ENCODE measurements at regions not wholly inside any gene's neighbourhood (a gene's known extent, or its start where the extent isn't known, plus 50 kb on each side); places are given as distances from the start of the nearest gene placed in this dataset.
A peak's percentile ranks its signal among the peaks of the same experiment; 100 is the strongest.

GRCh38 chr9:110104261-110104809 is 103.6 kb downstream of the C9orf152 start:
- no peaks in the 10 kb centered on the region for H3K9me3 ChIP-seq (replicated peaks; ENCODE audit: control insufficient read depth, insufficient read depth, low read length)
- ATAC-seq (peak; percentile 11; the same call in 1 of the 3 replicates), FAIRE-seq (no peak), DNase-seq (ENCODE audit: low read depth, low spot score) (no peak)
- peaks cover 8% of the 10 kb centered on the region for H4K20me1 ChIP-seq (ENCODE audit: control insufficient read depth, insufficient read depth)
- CTCF ChIA-PET, result interaction anchor here (0.9 to 2.5 kb wide), 11 partner anchors 11 to 201 kb away, joined by 3 to 13 read pairs (median 7); no protein-coding TSS in a partner anchor
- H3K4me3 ChIP-seq, result no peak overlapping the region
- no peak overlapping the region for H3K9ac ChIP-seq (ENCODE audit: control insufficient read depth, insufficient read depth, low read length)
- peaks cover 6 to 9% of the 10 kb centered on the region in 2 experiments for H3K36me3 ChIP-seq (ENCODE audit: control insufficient read depth in 2 of 2, insufficient read depth in 2 of 2, low read length in 1 of 2)
- H3K27ac ChIP-seq (ENCODE audit: control insufficient read depth, insufficient read depth), result no peak overlapping the region
- TF ChIP-seq EED (IDR thresholded peaks at IDR 0.05; ENCODE audit: low read depth) (0 out of 2 replicates have a peak, but pooled peaks have one; percentile 33), ZSCAN29 (IDR thresholded peaks at IDR 0.05) (no peak), POU2F2 (IDR thresholded peaks at IDR 0.05; ENCODE audit: borderline replicate concordance, low read depth, low read length) (no peak), STAT1 (conservative IDR thresholded peaks at IDR 0.05) (no peak), ASH2L (IDR thresholded peaks at IDR 0.05; ENCODE audit: borderline replicate concordance, low read depth) (no peak), IKZF2 (IDR thresholded peaks at IDR 0.05) (0 out of 4 replicates have a peak, but pooled peaks of 1 of the 2 experiments have one; percentile 30), RB1 (IDR thresholded peaks at IDR 0.05; ENCODE audit: borderline replicate concordance) (no peak), BACH1 (IDR thresholded peaks at IDR 0.05; ENCODE audit: borderline replicate concordance) (no peak), ATF7 (IDR thresholded peaks at IDR 0.05; ENCODE audit: low read depth) (peak; percentile 67; the same call in 1 of the 2 replicates), JUNB (IDR thresholded peaks at IDR 0.05) (peak; percentile 19; the same call in 1 of the 2 replicates)
- H3K27me3 ChIP-seq (replicated peaks in 1 of 2; ENCODE audit: control insufficient read depth in 2 of 2, insufficient read depth in 2 of 2, low read length in 1 of 2), result no peaks in the 10 kb centered on the region
- peak overlapping the region; percentile 11; the same call in 1 of the 2 replicates for H3K4me2 ChIP-seq (ENCODE audit: control insufficient read depth, insufficient read depth)
- RAD21 ChIA-PET (ENCODE audit: unreplicated experiment), result interaction anchor here (0.7 to 16.5 kb wide), 11 partner anchors 16 to 222 kb away, joined by 3 to 340 read pairs (median 4); no protein-coding TSS in a partner anchor
- intact Hi-C loops (cut with micrococcal nuclease; ENCODE audit: unreplicated experiment) (loop anchor here (5.0 kb wide), 1 partner anchor 52 kb away; no protein-coding TSS in a partner anchor), in situ Hi-C loops (cut with MboI) (no loop called here)
- SMC1A ChIA-PET (ENCODE audit: uncharacterized antibody, unreplicated experiment), result interaction anchor here (0.8 to 17.0 kb wide), 16 partner anchors 7 to 199 kb away, joined by 3 to 397 read pairs (median 4); no protein-coding TSS in a partner anchor
- POLR2A ChIA-PET, result interaction anchor here (0.7 to 9.0 kb wide), 10 partner anchors 8 to 83 kb away, joined by 3 to 149 read pairs (median 4); no protein-coding TSS in a partner anchor
- H2AFZ ChIP-seq (ENCODE audit: control insufficient read depth, low read depth, low read length), result no peak overlapping the region
- WGBS (ENCODE audit: insufficient coverage, insufficient replicate concordance, low lambda C conversion rate, missing lambda C conversion rate), result 86% methylated on average over 5 of the region's 5 CpGs
- peaks cover 73% of the 10 kb centered on the region for H3K79me2 ChIP-seq (ENCODE audit: control insufficient read depth, insufficient read depth, low read length)
- TSS peak; percentile 1 for BruUV-seq (replicated peaks)
- H3K4me1 ChIP-seq (ENCODE audit: control insufficient read depth, insufficient read depth, low read length), result peaks cover 52% of the 10 kb centered on the region
